ENCODE measurements at regions not wholly inside any gene's neighbourhood (a gene's known extent, or its start where the extent isn't known, plus 50 kb on each side); places are given as distances from the start of the nearest gene placed in this dataset.

GRCh38 chr4:12206091-12206490 is 777.4 kb upstream of the HS3ST1 start:
- H3K4me1 ChIP-seq: no peaks in the 10 kb centered on the region
- H3K9me3 ChIP-seq: no peaks in the 10 kb centered on the region
- H3K4me3 ChIP-seq: no peak overlapping the region
- DNase-seq (ENCODE audit: low spot score in 2 of 2): no peak
- no peaks in the 10 kb centered on the region for H3K36me3 ChIP-seq
- no peaks in the 10 kb centered on the region for H3K27me3 ChIP-seq
- intact Hi-C loops (cut with DNase I; ENCODE audit: low total_unique reads): no loop called here
- TF ChIP-seq POLR2AphosphoS5 (IDR thresholded peaks at IDR 0.05): no peak
- no peak for TF ChIP-seq CTCF (IDR thresholded peaks at IDR 0.05)
- no peak for TF ChIP-seq POLR2A (IDR thresholded peaks at IDR 0.05)
- H3K27ac ChIP-seq: no peak overlapping the region

- H3K9me3 ChIP-seq: no peaks in the 10 kb centered on the region
- no peak for DNase-seq (ENCODE audit: low spot score in 2 of 2)
- TF ChIP-seq POLR2A (IDR thresholded peaks at IDR 0.05): no peak
- TF ChIP-seq POLR2AphosphoS5 (IDR thresholded peaks at IDR 0.05): no peak
- no peak for TF ChIP-seq CTCF (IDR thresholded peaks at IDR 0.05)
- no peak overlapping the region for H3K4me3 ChIP-seq
- intact Hi-C loops (cut with DNase I; ENCODE audit: low total_unique reads): no loop called here
- no peak overlapping the region for H3K27ac ChIP-seq
- H3K27me3 ChIP-seq: no peaks in the 10 kb centered on the region
- no peaks in the 10 kb centered on the region for H3K4me1 ChIP-seq
- no peaks in the 10 kb centered on the region for H3K36me3 ChIP-seq
These were observed 775.3 kb upstream of the HS3ST1 start for GRCh38 chr4:12203945-12204344.

GRCh38 chr4:12200226-12200625 is 771.5 kb upstream of the HS3ST1 start:
- TF ChIP-seq CTCF (IDR thresholded peaks at IDR 0.05): no peak
- no peak for TF ChIP-seq POLR2AphosphoS5 (IDR thresholded peaks at IDR 0.05)
- TF ChIP-seq POLR2A (IDR thresholded peaks at IDR 0.05): no peak
- intact Hi-C loops (cut with DNase I; ENCODE audit: low total_unique reads): no loop called here

GRCh38 chr4:12186526-12186925 is 757.8 kb upstream of the HS3ST1 start:
- Histone ChIP-seq H3K27me3 (no peaks in the 10 kb centered on the region), H3K36me3 (no peaks in the 10 kb centered on the region), H3K27ac (no peak overlapping the region), H3K4me3 (no peak overlapping the region), H3K4me1 (no peaks in the 10 kb centered on the region), H3K9me3 (no peaks in the 10 kb centered on the region)
- intact Hi-C loops (cut with DNase I; ENCODE audit: low total_unique reads): no loop called here
- TF ChIP-seq POLR2AphosphoS5 (IDR thresholded peaks at IDR 0.05) (no peak), POLR2A (IDR thresholded peaks at IDR 0.05) (no peak), CTCF (IDR thresholded peaks at IDR 0.05) (no peak)
- no peak for DNase-seq (ENCODE audit: low spot score in 2 of 2)

More at GRCh38 chr4:12200226-12200625, 771.5 kb upstream of the HS3ST1 start:
- Histone ChIP-seq H3K4me1 (no peaks in the 10 kb centered on the region), H3K27me3 (no peaks in the 10 kb centered on the region), H3K9me3 (no peaks in the 10 kb centered on the region), H3K36me3 (no peaks in the 10 kb centered on the region), H3K27ac (no peak overlapping the region), H3K4me3 (no peak overlapping the region)
- no peak for DNase-seq (ENCODE audit: low spot score in 2 of 2)

GRCh38 chr4:12178614-12179610 is 750.2 kb upstream of the HS3ST1 start:
- H3K9me3 ChIP-seq: no peaks in the 10 kb centered on the region
- H3K4me1 ChIP-seq: no peaks in the 10 kb centered on the region
- no peak overlapping the region for H3K27ac ChIP-seq
- DNase-seq (ENCODE audit: low spot score in 2 of 2): no peak
- H3K4me3 ChIP-seq: no peak overlapping the region
- no peak for TF ChIP-seq POLR2A (IDR thresholded peaks at IDR 0.05)
- TF ChIP-seq CTCF (IDR thresholded peaks at IDR 0.05): no peak
- TF ChIP-seq POLR2AphosphoS5 (IDR thresholded peaks at IDR 0.05): no peak
- intact Hi-C loops (cut with DNase I; ENCODE audit: low total_unique reads): no loop called here
- H3K27me3 ChIP-seq: no peaks in the 10 kb centered on the region
- no peaks in the 10 kb centered on the region for H3K36me3 ChIP-seq
